NCI-H1048 (cell line): ENCODE measurements at regions not wholly inside any gene's neighbourhood (a gene's known extent, or its start where the extent isn't known, plus 50 kb on each side); places are given as distances from the start of the nearest gene placed in this dataset.
"Not testable (repeated sequence)": the region's sequence is repeated elsewhere in the genome, so short reads cannot be mapped to it uniquely, and the experiment has no call there.

ENCODE experiments used
- DNase-seq: peaks from one replicate; lab custom pipeline; 2025; lab: John Stamatoyannopoulos, UW

GRCh38 chr7:131800531-131800930 is 244.1 kb upstream of the PODXL start:
- no peak for DNase-seq

GRCh38 chr7:131800008-131800407 is 243.6 kb upstream of the PODXL start:
- no peak for DNase-seq

GRCh38 chr7:131797841-131798240 is 241.4 kb upstream of the PODXL start:
- no peak for DNase-seq

- DNase-seq, result no peak
Observed at GRCh38 chr7:131795400-131795799, 239.0 kb upstream of the PODXL start.

- DNase-seq, result no peak
Observed at GRCh38 chr7:131792311-131792710, 235.9 kb upstream of the PODXL start.

GRCh38 chr7:131787101-131787500 is 230.7 kb upstream of the PODXL start:
- DNase-seq, result no peak

- DNase-seq, result no peak
Observed at GRCh38 chr7:131786204-131786603, 229.8 kb upstream of the PODXL start.

- DNase-seq, result no peak
Observed at GRCh38 chr7:131778601-131779000, 222.2 kb upstream of the PODXL start.

GRCh38 chr7:131774419-131775220 is 218.2 kb upstream of the PODXL start:
- no peak for DNase-seq

GRCh38 chr7:131773413-131773812 is 217.0 kb upstream of the PODXL start:
- DNase-seq, result no peak

- DNase-seq, result no peak
Observed at GRCh38 chr7:131769241-131769640, 212.8 kb upstream of the PODXL start.

GRCh38 chr7:131767591-131767990 is 211.2 kb upstream of the PODXL start:
- DNase-seq, result no peak

- DNase-seq, result no peak
Observed at GRCh38 chr7:131765575-131765974, 209.1 kb upstream of the PODXL start.

- DNase-seq, result no peak
Observed at GRCh38 chr7:131764143-131764775, 207.8 kb upstream of the PODXL start.

GRCh38 chr7:131762753-131763152 is 206.3 kb upstream of the PODXL start:
- DNase-seq, result no peak

- DNase-seq, result not testable (repeated sequence)
Observed at GRCh38 chr7:131755801-131756200, 199.4 kb upstream of the PODXL start.

GRCh38 chr7:131753620-131754222 is 197.3 kb upstream of the PODXL start:
- DNase-seq, result no peak

GRCh38 chr7:131747658-131748232 is 191.3 kb upstream of the PODXL start:
- DNase-seq, result no peak

GRCh38 chr7:131745390-131746248 is 189.2 kb upstream of the PODXL start:
- DNase-seq, result peak; percentile 15

- no peak for DNase-seq
Observed at GRCh38 chr7:131741446-131741845, 185.0 kb upstream of the PODXL start.

GRCh38 chr7:131737746-131738465 is 181.5 kb upstream of the PODXL start:
- DNase-seq, result no peak
